GM21825 (cell line): ENCODE measurements at regions not wholly inside any gene's neighbourhood (a gene's known extent, or its start where the extent isn't known, plus 50 kb on each side); places are given as distances from the start of the nearest gene placed in this dataset.

Source experiments
- ATAC-seq: cut with Tn5 transposase; IDR thresholded peaks from one replicate; pipeline ENCODE4 v1.9.1; 2021; ENCODE audit warnings: mild to moderate bottlenecking, moderate library complexity; ENCODE audit not compliant: unreplicated experiment

DNA sequence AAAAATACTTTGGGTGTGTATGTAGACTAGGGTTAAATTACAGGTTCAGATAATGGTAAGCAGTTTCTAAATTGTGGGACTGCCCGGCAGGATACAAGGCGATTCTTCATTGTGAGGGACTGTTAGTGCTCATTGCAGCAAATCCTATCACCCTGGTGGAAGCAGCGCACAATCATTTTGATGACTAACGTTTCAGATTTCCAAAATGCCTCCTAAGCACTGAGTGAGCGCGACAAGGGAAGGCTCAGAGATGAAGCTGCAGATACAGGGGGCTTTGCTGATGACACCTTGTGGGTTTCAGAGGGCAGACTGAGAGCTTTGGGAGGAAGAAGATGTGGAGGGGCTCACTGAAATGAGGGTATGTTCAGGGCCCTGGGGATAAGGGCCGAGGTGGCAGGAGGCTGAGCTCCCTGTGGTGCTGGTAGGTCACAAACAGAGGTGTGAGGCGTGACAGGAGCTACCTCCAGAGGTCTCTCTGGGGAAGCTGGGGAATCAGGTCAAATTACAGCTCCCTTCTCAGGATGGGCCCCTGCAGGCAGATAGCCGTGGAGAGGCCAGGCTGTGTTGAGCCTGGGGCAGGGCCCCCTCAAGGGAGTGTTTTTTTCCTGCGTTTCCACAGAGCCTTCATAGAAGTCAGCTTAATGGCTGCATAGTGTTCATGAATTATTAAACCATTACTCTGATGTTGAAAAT is 84.5 kb upstream of the FYN start:
- no peak for ATAC-seq

DNA sequence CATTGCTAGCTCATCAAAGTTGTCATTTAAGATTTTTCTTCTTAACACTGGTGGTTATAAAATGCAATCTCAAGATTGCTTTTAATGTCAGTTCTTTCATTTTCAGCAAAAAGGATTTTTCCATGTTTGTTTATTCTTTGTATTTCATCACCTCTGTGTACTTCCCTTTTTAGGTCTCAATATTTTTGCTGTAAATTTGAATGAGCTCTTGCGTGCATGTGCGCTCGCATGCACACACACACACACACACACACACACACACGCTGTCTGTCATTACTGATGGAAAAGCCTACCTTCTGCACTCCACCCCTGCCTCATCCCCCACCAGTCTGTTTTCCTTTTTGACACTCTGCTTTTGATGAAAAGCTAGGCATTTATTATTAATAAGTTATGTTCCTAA is 85.3 kb upstream of the FYN start:
- ATAC-seq = no peak

DNA sequence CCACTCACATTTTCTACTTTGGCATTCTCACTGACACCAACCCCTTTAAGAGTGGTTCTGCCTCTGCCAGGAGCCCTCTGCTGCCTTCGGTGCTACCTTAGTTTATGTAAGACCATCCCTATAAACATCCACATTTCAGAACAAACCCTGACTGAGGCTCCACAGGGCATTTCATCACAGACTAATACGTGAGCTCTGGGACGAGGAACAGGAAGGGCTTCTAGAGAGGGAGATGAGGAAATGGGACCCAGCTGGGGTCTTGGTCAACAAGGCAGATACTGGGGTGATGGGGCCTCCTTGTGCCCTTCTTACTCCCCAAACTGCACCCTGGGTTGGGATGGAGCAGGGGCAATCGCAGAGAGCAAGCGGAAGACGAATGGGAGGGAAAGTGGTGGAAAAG is 86.5 kb upstream of the FYN start:
- ATAC-seq = no peak

DNA sequence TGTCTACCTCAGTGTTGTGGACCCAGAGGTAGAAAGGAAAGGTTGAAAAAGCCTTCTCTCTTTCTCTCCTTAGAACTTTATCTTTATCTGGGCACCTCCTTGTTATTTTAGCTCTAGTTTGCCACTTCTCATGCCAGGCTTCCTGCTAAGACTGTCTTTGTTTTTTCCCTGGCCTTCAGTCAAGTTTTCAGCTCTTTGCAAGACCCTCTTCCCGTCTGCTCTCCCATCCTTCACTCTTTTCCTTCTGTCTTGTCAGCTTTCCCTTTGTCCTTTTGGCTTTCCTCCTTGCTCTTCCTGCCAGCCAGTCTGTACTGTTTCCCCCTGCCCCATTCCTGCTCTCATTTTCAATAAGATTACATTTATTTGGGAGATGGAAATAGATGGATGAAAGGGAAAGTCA is 86.8 kb upstream of the CCN6 start:
- no peak for ATAC-seq

DNA sequence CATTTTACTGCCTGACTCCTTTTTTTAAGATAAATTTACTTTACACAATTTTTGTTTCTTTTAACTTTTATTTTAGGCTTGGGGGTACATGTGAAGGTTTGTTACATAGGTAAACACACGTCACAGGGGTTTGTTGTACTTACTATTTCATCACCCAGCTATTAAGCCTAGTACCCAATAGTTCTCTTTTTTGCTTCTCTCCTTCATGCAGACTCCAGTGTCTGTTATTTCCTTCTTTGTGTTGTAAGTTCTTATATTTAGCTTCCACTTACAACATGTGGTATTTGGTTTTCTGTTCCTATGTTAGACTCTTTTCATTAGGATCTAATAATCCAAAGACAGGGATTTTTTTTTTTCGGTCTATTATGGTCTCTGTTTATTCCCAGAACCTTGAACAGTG is 83.5 kb upstream of the CCN6 start:
- no peak for ATAC-seq

DNA sequence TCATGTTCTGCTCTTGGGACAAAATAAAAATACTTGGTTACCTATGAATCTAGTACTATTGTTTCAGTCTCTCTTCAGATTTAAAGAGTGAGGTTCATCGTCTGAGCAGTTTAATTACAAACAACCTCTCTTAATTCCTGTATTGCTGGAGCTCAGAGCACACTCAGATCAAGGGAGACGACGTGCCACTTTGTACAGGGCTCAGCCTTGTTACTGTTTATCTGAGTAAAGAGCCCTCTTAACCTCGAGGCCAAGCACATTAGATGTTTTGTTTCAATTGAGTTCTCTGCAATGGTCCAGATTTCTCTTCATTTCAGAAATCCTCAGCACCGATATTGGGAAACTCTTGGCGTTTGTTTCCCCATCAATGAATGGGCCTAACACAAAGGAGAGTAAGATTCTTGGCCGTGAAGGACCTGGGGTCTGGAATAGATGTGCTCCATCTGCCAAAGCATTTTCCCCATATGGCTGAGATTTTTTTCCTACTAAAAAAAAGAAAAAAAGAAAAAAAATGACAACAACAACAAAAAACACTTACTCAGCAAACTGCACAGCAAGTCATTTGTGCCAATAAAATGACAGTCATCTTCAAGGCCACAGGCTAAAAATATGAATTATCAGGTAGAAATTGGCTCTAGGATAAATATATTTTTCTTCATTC is 82.6 kb upstream of the CCN6 start:
- ATAC-seq = no peak

DNA sequence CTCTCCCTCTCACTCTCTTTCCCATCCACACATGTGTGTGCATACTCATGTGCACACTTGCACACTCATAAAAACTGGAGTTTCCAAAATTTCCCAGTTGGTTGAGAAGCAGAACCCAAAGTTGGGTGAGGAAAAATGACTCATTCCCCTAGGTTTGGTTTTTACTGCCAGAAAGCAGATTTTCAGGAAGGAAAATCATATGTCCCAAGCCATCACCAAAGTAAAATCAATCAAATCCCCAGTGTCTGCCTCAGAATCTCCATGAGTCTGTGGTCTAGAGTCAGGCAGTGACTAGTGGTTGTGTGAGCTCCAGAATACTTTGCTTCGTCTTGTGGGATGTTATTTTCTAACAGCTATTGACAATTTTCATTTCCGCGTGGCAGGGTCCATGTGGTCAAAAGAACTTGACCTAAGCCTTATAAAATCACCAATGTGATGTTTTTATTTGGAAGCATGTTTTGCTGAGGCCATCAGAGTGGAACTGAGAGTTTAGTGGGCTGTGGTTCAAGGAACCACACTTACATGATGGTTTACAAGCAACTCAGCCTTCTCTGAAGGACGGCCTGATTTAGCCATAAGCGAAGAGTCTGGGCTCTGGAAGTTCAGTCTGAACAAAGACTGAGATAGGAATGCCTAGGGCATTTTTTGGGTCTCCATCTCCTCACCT is 81.9 kb upstream of the CCN6 start:
- no peak for ATAC-seq

DNA sequence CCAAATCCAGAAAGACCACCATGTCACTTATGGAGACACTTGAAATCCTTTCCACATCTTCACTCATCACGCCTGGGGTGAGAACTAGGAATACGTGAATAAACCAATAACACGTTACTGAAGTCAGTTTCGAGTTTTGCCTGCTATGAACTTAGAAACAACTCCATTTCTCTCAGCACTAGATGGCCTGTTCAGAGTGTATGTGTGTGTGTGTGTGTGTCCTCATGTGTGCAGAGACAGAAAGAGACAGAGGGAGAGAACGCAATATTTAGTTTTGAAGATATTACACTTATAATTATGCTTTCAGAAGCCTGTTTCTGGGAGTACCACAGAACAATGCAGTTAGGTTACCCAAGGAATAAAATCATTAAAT is 81.2 kb upstream of the CCN6 start:
- no peak for ATAC-seq

DNA sequence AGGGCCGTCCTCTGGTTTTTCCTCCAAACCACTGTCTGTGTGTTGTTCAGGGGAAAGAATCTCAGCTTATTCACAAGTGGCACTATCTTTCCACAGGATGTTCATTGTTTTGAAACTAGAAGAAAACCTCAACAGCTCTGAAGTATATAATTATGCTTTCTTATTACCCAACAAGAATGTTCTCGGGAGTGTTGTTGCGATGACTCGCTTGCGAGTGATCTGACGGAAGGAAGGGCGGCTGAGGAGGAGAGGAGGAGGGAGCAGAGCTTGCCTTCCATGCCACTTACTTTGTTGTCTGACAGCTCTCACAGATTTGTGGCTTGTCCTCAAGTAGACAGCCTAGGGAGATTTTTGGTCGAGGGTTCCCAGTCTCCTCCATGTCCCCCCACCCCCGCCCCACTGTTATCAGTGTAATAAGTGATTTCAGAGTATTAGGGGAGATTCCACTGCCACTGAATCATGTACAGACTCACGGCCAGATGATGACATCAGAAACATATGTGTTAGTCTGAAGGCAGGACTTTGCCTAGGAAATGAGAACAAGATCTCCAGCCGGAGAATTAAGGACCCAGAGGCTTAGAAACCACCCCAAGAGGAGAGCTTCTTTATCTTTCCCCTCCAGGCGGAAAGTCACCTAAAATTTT is 80.7 kb upstream of the CCN6 start:
- ATAC-seq = no peak

DNA sequence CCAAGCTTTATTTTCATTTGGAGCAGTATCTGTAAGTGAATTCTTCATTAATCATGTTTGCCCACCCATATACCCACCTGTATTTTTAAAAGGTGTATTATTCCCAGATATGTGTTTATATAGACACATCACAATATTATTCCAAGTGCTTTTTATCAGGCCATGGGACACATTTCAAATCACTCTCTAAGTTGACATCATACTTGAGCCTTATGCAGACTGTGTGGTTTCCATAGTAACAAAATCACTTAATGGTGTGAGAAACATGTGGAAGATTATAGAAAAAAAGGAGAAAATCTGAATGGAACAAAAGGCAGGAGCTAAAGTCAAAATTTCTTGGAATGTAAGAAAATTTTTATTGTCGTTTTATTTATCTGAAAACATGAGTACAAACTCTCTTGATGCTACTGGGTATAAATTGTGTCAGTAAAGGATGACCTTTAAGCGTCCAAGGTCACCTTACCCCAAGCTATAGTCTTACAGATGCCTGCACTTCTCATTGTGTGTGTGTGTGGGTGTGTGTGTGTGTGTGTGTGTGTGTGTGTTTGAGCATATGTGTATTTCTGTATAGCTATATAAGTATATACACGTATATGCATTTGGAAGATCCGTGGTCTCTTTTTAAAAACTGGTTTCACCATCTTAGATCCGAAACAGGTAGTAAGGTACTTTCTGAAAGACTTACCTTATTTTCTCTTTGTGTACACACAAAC is 79.8 kb upstream of the CCN6 start:
- no peak for ATAC-seq

DNA sequence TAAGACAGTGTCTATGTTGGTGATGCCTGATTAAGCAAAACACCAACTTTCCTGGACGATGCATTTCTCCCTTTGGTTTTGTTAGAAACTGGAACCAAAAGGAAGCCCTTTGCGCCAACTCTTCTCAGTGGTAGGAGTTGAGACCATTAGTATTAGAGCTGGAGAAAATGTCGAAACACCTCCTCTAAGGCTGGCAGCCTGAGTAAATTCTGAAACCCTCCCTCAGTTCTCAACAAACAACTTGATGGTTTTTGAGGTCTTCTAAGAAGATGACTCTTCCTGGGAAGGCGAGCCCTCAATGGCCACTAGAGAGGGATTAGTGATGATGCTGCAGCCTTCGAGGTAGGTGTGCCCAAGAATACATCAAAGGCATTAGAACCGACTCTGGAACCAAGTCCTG is 78.4 kb upstream of the CCN6 start:
- no peak for ATAC-seq

DNA sequence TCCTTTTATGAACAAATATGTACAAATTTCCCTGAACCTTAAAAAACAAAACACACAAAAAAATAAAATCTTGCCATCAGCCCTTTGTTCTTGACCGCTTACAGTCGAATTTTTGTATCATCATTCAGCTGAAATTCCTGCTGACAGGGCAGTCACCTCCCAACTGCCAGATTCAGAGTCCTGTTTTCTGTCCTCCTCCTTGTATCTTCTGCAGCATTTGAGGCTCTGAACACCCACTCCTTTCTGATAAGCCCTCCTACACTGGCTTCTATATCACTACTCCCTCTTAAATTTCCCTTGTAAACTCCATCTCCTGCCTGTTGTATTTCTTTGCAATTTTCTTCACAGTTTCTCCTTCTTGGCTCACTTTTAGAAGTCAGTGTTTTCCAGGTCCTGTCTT is 77.8 kb upstream of the CCN6 start:
- no peak for ATAC-seq

DNA sequence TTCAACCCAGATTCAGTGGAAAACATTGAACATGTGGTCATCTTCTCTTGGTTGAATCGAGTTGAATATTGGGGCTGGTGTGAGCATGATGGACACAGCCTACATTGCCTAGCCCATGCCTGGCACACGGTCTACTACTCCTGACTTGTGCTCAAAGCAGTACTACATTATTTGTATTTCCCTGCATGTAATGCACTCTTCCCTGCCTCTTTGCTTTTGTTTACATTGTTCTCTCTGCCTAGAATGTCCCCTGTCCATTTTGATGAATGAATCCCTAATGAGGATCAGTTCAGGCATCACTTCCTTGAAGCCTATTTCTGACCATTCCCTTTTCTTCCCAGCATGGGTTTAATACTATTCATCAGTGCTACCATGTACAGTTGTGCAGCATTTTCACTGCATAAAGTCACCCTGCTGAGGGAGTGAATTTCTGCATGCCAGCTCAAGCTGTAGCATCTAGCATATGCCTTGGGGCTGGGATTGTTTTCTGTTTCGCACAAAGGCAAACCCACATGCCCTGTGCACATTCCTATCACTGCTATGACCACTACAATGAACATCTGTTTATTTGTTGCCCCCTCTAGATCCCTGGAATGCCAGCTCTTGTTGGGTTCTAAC is 75.3 kb upstream of the CCN6 start:
- ATAC-seq = no peak

DNA sequence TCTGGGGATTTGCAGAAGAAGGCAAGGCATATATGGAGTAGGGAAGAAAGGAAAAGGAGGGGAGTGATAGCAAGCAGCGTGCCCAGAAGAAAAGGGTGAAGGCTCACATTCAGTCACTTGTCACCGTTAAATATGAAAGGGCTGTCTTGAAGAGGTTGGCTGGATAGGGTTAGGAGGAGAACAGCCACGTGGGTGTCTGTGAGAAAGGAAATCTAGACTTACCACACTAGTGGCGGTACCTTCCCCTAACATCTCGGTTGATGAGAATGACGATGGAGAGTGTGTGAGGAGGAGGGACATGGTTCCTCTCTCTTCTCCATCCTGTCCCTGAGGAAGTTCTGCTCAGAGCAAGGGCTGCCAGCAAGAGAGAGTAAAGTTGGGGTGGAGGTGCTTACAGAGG is 74.3 kb upstream of the CCN6 start:
- ATAC-seq = no peak

DNA sequence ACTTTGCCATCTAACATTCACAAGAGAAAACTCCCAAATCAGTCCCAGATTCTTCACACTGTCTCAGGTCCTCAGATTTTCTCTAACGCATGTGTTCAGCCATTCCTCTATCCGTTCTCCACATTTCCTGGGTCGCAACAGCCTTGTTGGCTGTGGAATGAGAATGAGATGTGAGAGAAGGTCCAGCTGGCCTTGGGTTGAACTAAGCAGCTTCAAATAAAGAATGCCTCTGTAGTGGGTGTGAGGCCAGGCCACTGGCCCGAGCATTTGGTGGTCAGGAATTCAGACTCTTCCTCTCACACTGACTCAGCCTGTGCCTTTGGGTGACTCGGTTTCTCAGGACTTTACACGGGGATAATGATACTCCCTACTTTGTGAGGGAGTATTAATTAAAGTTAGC is 73.8 kb upstream of the CCN6 start:
- ATAC-seq = no peak

DNA sequence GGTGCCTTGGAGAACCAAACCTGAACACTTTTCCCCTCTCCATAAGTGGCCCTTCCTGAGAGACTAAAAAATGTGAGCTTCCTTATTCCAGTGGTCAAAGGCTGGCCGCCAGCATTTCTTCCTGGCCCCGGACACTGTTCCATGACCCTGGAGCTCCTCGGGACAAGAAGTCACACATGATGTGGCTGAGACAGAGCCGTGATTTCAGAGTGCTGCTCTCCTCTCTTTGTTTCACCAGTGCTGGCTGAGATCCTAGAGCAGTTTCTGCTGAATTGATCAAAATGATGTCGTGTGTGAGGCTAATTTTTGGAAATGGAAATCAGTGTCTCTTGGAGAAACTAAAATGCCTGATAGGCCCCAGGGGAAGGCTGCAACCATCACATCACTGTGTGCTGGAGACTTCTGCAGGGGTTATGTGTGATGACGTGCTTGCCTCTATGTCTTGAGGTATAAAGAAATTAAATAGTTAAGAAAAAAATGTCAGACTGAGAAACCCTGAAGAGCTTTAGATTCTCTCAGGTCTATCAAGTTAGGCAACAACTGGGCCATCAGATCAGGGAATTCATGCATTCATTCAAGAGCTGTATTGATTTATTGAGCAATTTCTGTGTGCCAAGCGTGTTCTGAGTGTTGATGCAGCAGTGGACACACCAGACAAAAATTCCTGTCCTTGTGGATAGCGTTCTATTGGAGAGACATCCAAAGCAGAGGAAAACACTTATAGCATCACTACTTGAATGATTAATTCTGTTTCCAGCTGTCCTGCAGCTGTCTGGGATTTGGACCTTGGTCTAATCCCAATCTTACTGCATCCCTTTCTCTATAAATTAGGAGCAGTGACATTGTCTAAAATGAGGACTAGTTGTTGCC is 72.7 kb upstream of the CCN6 start:
- no peak for ATAC-seq

DNA sequence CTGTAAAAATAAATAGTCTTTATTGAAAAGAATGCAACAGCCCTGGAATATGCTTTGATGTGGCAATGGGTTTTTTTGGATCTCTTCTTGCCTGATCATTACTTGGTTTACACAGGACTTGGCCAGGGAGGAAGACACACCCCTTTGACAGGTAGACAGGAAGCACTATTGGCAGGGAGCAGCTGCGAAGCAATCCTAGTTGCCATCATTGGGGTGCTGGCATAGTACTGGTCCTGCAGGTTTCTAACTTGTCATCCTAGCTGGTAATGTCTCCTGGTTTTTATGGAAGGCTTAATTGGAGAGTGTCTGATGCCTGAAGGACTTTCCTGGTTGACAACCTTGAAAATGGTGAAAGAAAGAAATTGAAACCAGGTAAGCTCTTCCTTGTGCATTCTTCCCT is 71.2 kb upstream of the CCN6 start:
- ATAC-seq = no peak

DNA sequence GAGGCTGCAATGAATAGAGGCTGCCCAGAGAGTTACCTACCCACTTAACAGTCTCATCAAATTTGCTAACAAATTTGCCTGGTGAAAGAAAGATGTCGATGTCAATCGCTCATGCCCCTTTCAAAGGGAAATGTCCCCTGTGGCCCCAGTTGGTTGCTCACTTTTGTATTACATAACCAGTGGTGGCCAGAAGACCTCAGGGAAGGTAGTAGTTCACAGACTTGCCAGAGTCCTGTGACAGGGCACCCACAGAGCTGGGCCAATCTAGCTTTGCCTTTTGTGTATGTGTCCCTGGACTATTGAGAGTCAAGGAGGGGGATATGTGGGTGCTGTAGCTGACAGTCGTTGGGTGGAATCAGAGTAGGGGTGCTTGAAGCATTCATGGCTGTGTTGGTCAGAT is 70.7 kb upstream of the CCN6 start:
- no peak for ATAC-seq

DNA sequence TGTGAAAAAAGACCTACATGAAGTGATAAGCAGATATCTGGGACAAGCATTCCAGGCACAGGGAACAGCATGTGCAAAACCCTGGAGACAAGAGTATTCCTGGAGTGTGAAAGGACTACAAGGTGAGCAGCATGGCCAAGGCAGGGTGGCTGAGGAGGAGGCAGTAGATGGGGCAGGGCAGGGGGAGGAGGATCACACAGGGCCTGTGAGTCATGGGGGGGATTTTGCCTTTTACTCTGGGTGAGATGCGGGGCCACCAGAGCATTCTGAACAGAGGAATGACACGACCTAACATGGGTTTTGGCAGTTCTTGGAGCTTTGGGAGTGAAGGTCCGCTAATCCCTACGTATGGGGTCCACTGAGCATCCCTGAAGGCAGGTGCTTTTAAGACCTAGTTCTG is 69.8 kb upstream of the CCN6 start:
- no peak for ATAC-seq
